ENCODE measurements at regions not wholly inside any gene's neighbourhood (a gene's known extent, or its start where the extent isn't known, plus 50 kb on each side); places are given as distances from the start of the nearest gene placed in this dataset.

GRCh38 chr4:77395481-77395880 lies 210.1 kb upstream of the CXCL13 start:
- H3K27me3 ChIP-seq (ENCODE audit: insufficient read depth) = peaks cover 8% of the 10 kb centered on the region; the same call in 1 of the 2 replicates
- no peaks in the 10 kb centered on the region for H4K20me1 ChIP-seq (ENCODE audit: insufficient read depth)
- 10% methylated on average over 1 of the region's 1 CpG for WGBS (ENCODE audit: low lambda C conversion rate)
- ChIA-PET POLR2A (no interaction called here), CTCF (interaction anchor here (0.7 to 2.2 kb wide), 5 partner anchors 8 to 206 kb away, joined by 3 to 8 read pairs (median 4); no protein-coding TSS in a partner anchor)
- H3K9me3 ChIP-seq = no peaks in the 10 kb centered on the region
- H3K9me2 ChIP-seq = no peaks in the 10 kb centered on the region
- no peak for DNase-seq
- no peaks in the 10 kb centered on the region for H3F3A ChIP-seq (replicated peaks; ENCODE audit: insufficient read depth)
- no peak overlapping the region for H3K4me2 ChIP-seq
- no peaks in the 10 kb centered on the region for H3K79me2 ChIP-seq (ENCODE audit: insufficient read depth)
- H3K4me3 ChIP-seq (ENCODE audit: low read depth in 2 of 2, low read length in 1 of 2) = no peak overlapping the region
- no peaks in the 10 kb centered on the region for H3K4me1 ChIP-seq (ENCODE audit: control insufficient read depth in 1 of 2, insufficient read depth in 2 of 2, low read depth in 1 of 2, low read length in 1 of 2)
- TF ChIP-seq SMC3 (IDR thresholded peaks at IDR 0.05; ENCODE audit: low read depth, low read length) = no peak
- H3K36me3 ChIP-seq (replicated peaks in 1 of 2; ENCODE audit: control insufficient read depth in 1 of 2, insufficient read depth in 2 of 2, low read length in 1 of 2) = no peaks in the 10 kb centered on the region
- no peak overlapping the region for H2AFZ ChIP-seq (ENCODE audit: low read depth)
- no peak overlapping the region for H3K9ac ChIP-seq
- H3K27ac ChIP-seq (ENCODE audit: low read depth in 2 of 2, low read length in 1 of 2) = no peak overlapping the region

GRCh38 chr4:77398256-77398655 lies 207.4 kb upstream of the CXCL13 start:
- H3K4me2 ChIP-seq = no peak overlapping the region
- ChIA-PET CTCF (no interaction called here), POLR2A (no interaction called here)
- H3K27ac ChIP-seq (ENCODE audit: low read depth in 2 of 2, low read length in 1 of 2) = no peak overlapping the region
- H3K4me3 ChIP-seq (ENCODE audit: low read depth in 2 of 2, low read length in 1 of 2) = no peak overlapping the region
- no peak for DNase-seq
- no peak overlapping the region for H2AFZ ChIP-seq (ENCODE audit: low read depth)
- H3F3A ChIP-seq (replicated peaks; ENCODE audit: insufficient read depth) = no peaks in the 10 kb centered on the region
- no peaks in the 10 kb centered on the region for H3K9me3 ChIP-seq
- no peaks in the 10 kb centered on the region for H3K36me3 ChIP-seq (replicated peaks in 1 of 2; ENCODE audit: control insufficient read depth in 1 of 2, insufficient read depth in 2 of 2, low read length in 1 of 2)
- no peaks in the 10 kb centered on the region for H3K9me2 ChIP-seq
- TF ChIP-seq RCOR1 (IDR thresholded peaks at IDR 0.05; ENCODE audit: low read length) (no peak), CHD2 (IDR thresholded peaks at IDR 0.05; ENCODE audit: low read length, partially characterized antibody) (no peak), PBX3 (IDR thresholded peaks at IDR 0.05) (no peak), RAD21 (IDR thresholded peaks at IDR 0.05; ENCODE audit: low read length) (no peak), FOXJ3 (CRISPR knock-in tag; IDR thresholded peaks at IDR 0.05) (no peak), MAX (IDR thresholded peaks at IDR 0.05; ENCODE audit: low read depth) (no peak)
- WGBS (ENCODE audit: low lambda C conversion rate) = 0% methylated on average over 1 of the region's 1 CpG
- H3K79me2 ChIP-seq (ENCODE audit: insufficient read depth) = no peaks in the 10 kb centered on the region
- no peak overlapping the region for H3K9ac ChIP-seq
- no peaks in the 10 kb centered on the region for H3K4me1 ChIP-seq (ENCODE audit: control insufficient read depth in 1 of 2, insufficient read depth in 2 of 2, low read depth in 1 of 2, low read length in 1 of 2)
- H3K27me3 ChIP-seq (ENCODE audit: insufficient read depth) = peaks cover 8% of the 10 kb centered on the region; the same call in 1 of the 2 replicates
- no peaks in the 10 kb centered on the region for H4K20me1 ChIP-seq (ENCODE audit: insufficient read depth)

GRCh38 chr4:77399831-77400230 lies 205.8 kb upstream of the CXCL13 start:
- Histone ChIP-seq H3K9me2 (no peaks in the 10 kb centered on the region), H3F3A (replicated peaks; ENCODE audit: insufficient read depth) (no peaks in the 10 kb centered on the region), H3K9me3 (no peaks in the 10 kb centered on the region), H3K9ac (no peak overlapping the region), H3K27me3 (ENCODE audit: insufficient read depth) (peaks cover 8% of the 10 kb centered on the region; the same call in 1 of the 2 replicates), H3K4me1 (ENCODE audit: control insufficient read depth in 1 of 2, insufficient read depth in 2 of 2, low read depth in 1 of 2, low read length in 1 of 2) (no peaks in the 10 kb centered on the region), H3K36me3 (replicated peaks in 1 of 2; ENCODE audit: control insufficient read depth in 1 of 2, insufficient read depth in 2 of 2, low read length in 1 of 2) (no peaks in the 10 kb centered on the region), H2AFZ (ENCODE audit: low read depth) (no peak overlapping the region), H3K27ac (ENCODE audit: low read depth in 2 of 2, low read length in 1 of 2) (no peak overlapping the region), H3K79me2 (ENCODE audit: insufficient read depth) (no peaks in the 10 kb centered on the region), H3K4me3 (ENCODE audit: low read depth in 2 of 2, low read length in 1 of 2) (no peak overlapping the region), H3K4me2 (no peak overlapping the region), H4K20me1 (ENCODE audit: insufficient read depth) (no peaks in the 10 kb centered on the region)
- CTCF ChIA-PET = no interaction called here
- POLR2A ChIA-PET = no interaction called here
- DNase-seq = no peak
- TF ChIP-seq FOSL2 (IDR thresholded peaks at IDR 0.05; ENCODE audit: borderline replicate concordance, low read depth) = no peak
- no peak for TF ChIP-seq TAF1 (IDR thresholded peaks at IDR 0.05; ENCODE audit: borderline replicate concordance, low read depth, low read length)
- no peak for TF ChIP-seq POLR2AphosphoS5 (IDR thresholded peaks at IDR 0.05; ENCODE audit: low read depth, low read length)
- TF ChIP-seq TCF12 (IDR thresholded peaks at IDR 0.05) = no peak
- no peak for TF ChIP-seq USF2 (IDR thresholded peaks at IDR 0.05; ENCODE audit: borderline replicate concordance, low read depth, low read length)
- no peak for TF ChIP-seq SMC3 (IDR thresholded peaks at IDR 0.05; ENCODE audit: low read depth, low read length)
- no peak for TF ChIP-seq YY1 (IDR thresholded peaks at IDR 0.05; ENCODE audit: low read depth)
- TF ChIP-seq EZH2phosphoT487 (IDR thresholded peaks at IDR 0.05; ENCODE audit: borderline replicate concordance, low read depth) = no peak
- no peak for TF ChIP-seq IRF3 (IDR thresholded peaks at IDR 0.05; ENCODE audit: low read depth, low read length)
- no peak for TF ChIP-seq MEF2A (IDR thresholded peaks at IDR 0.05; ENCODE audit: borderline replicate concordance, low read depth)
- TF ChIP-seq REST (IDR thresholded peaks at IDR 0.05; ENCODE audit: low read depth, low read length) = no peak

Measured in SK-N-SH (cell line).